H1 (cell line): ENCODE measurements at regions not wholly inside any gene's neighbourhood (a gene's known extent, or its start where the extent isn't known, plus 50 kb on each side); places are given as distances from the start of the nearest gene placed in this dataset.

Experiments used
- ATF2 ChIP-seq: IDR thresholded peaks from 2 replicates; pipeline ENCODE4 v1.6.1; 2012; ENCODE audit warnings: low read length, inconsistent platforms
- CREB1 ChIP-seq: IDR thresholded peaks from 2 replicates; pipeline ENCODE4 v1.6.1; 2012; ENCODE audit warnings: inconsistent platforms
- SP1 ChIP-seq: IDR thresholded peaks from 2 replicates; pipeline ENCODE4 v1.6.1; 2011; ENCODE audit warnings: low read depth, low read length
- TCF12 ChIP-seq: IDR thresholded peaks from 2 replicates; pipeline ENCODE4 v1.6.1; 2011; ENCODE audit warnings: low read depth, mild to moderate bottlenecking, low read length

GRCh38 chr10:128729910-128730420 lies 603.7 kb upstream of the MKI67 start (continued):
- TF ChIP-seq TCF12 (no peak), ATF2 (no peak), SP1 (no peak), CREB1 (no peak)
